Kidney capillary endothelial cell (primary cell): ENCODE measurements at regions not wholly inside any gene's neighbourhood (a gene's known extent, or its start where the extent isn't known, plus 50 kb on each side); places are given as distances from the start of the nearest gene placed in this dataset.

Source experiments
- DNase-seq: peaks from one replicate; pipeline ENCODE4 v3.0.0-alpha.2; 2018; ENCODE audit warnings: low spot score

DNA sequence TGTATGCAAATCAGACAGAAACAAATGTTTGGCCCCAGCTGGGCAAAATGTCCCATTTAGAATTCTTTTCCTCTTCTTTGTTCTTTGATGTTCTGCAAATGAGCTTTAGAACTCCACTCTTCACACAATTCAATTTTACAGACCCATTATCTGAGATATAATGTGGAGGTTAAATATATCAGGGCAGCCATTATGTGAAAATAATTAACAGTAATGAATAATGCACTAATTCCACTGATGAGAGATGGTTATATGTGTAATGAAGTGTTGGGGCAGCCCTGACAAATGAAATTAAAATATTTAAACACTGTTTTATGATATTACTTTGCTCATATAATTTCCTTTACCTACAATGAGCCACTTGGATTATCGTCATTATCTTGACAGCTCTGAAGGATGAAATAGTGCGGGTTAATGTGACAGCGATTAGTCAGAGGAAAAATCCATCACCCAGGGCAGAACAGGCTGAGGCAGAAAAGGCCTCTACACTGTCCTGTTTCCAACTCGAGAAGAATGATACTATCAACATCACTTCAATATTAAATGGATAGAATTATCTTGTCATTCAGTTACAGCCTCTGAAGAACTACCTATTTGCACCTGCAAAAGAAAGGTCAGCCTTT lies 321.1 kb downstream of the RBM26 start:
- DNase-seq = no peak

DNA sequence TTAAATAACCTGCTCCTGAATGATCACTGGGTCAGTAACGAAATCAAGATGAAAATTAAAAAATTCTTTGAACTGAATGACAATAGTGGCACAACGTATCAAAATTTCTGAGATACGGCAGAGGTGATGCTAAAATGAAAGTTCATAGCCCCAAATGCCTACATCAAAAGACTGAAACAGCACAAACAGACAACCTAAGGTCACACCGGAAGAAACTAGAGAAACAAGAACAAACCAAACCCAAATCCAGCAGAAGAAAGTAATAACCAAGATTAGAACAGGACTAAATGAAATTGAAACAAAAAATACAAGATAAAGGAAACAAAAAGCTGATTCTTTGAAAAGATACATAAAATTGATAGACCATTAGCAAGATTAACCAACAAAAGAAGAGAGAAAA lies 324.1 kb downstream of the RBM26 start:
- DNase-seq = no peak

DNA sequence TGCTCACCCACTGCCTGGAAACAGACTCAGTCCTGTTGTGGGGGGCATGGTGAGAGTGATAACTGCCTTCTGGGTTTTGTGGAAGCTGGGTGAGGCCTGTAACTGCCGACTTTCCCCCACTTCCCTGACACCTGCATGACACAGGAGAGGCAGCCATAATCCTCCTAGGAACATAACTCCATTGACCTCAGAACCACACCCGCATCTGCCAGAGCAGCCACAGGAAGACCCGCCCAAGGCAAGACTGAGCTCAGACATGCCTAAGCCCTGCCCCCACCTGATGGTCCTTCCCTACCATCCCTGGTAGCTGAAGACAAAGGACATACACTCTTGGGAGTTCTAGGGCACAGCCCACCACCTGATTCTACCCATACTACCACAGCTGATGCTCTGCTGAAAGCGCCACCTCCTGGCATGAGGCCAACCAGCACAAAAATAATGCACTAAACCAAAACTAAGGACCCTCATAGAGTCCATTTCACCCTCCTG lies 326.7 kb downstream of the RBM26 start:
- DNase-seq = no peak

DNA sequence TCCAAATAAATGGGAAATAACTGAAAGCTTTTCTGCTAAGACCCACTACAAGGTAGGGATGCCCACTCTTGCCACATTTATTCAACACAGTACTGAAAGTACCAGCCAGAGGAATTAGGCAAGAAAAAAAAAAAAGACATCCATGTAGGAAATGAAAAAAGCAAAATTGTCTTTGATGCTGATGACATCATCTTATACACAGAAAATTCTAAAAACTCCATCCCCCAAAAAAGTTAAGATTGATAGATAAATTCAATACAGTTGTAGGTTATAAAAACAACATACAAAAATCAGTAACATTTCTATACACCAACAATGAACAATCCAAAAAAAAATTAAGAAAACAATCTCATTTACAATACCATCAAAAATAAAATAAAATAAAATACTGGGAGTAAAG lies 330.4 kb downstream of the RBM26 start:
- no peak for DNase-seq

DNA sequence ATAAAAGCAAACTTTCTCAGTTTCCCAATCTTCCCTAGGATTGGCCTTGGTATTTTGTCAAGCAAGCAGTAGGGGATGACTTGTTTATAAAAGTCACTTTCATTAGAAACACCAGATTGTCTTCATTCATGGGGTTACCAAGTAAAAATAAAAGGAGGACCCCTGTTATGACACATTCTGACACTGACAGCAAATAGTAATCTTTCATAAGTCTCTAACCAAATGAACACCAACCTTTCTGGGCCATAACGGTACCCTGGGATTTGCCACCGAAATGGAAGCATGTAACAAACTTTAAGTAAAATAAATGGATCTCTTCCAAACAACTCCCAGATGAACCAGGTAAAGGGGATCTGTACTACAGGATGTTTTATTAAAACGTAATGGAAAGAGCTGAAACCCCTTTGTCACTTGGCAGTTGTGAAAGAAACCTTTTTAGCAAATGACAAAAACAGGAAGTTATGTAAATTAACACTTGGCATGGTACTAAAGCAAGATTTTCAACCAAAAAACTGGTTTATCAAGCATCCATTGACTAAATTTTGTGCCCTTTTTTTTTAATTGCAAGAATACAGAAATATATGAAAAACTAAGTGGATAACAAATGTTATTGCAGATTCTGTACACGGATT lies 335.6 kb downstream of the RBM26 start:
- DNase-seq = no peak

DNA sequence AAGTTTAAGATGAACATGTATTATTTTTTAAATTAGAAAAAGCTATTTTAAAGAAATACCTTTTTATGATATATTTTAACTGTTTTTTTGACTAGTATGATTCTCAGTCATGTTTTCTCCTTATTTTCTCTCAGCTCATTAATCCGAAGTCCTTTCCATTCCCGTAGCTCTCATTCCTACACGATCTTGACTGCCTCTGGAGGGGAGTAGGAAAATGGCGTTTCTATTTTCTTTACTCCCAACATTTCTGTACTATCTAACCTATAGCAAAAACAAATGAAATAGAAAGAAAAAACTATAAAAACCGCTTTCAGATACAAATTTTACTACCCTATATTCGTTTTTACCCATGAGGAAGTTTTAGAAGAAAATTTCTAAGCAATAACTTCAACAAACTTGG lies 343.8 kb downstream of the RBM26 start:
- no peak for DNase-seq

DNA sequence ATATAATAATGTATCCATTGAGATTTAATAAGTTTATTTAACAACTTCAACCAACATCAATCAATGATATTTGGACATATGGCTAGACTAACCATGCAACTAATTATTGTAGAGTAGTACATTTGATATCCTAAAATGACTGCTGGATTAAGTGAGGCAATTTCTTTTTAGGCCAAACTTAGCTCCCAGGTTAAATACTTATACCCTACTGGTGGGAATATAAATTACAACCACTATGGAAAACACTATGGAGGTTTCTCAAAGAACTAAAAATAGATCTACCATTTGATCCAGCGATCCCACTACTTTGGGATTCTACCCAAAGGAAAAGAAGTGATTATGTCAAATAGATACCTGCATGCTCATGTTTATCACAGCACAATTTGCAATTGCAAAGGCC lies 345.8 kb downstream of the RBM26 start:
- DNase-seq = no peak

DNA sequence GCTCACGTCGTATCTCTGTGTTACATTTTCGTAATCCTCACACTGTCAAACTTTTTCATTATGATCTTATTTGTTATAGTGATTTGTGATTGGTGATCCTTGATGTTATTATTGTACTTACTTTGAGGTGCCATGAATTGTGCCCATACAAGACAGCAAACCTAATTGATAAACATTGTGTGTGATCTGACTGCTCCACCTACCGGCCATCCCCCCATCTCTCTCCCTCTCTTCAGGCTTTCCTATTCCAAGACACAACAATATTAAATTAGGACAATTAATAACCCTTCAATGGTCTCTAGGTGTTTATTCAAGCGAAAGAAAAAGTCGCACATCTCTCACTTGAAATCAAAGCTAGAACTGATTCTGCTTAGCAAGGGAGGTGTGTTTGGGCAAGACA lies 349.3 kb downstream of the RBM26 start:
- DNase-seq = no peak

DNA sequence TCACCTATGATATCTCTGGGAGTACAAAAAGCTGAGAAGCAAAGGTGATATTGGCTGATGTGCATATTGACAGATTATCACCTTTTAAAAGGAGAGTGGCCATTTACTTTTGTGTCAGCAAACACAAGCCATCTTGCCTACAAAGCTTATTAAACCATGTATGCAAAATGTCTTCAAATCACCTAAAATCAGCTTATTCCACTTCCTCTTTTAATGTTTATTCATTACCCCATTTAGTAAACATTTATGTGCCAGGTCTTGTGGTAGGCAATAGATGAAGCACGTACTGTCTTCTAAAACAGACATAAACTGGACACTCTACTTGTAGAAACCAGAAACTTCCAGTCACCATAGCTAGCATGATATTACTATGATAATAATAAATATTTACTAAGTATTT lies 354.6 kb downstream of the RBM26 start:
- no peak for DNase-seq

DNA sequence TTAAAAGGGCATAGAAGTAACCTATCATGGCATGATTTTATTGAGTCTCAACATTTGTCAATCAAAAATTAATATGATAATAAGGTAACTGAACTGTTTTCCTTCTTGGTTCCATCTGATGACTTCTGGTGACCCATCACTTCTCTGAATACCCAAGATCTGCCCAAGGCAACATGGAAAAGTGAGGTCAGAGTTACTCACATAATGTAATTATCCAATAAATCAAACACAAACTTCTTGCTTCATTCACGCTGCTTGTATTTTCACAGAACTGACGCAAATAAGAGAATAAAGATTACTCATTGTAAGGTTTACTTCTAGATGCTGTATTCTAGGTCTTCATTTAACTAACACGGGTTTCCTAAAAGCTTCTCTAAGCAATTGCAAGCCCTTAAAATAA lies 361.6 kb downstream of the RBM26 start:
- DNase-seq = no peak

DNA sequence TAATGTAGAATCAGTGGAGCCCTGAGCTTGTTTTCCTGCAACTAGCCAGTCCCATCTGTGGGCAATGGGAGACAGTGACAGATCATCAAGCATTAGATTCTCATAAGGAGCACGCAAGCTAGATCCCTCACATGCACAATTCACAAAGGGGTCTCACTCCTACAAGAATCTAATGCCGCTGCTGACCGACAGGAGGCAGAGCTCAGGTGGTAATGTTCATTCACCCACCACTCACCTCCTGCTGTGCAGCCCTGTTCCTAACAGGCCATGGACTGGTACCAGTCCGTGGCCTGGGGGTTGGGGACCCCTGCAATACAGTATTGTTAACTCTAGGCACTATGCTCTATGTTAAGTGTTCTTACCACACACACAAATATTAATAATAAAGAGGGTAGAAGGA lies 362.8 kb downstream of the RBM26 start:
- no peak for DNase-seq

DNA sequence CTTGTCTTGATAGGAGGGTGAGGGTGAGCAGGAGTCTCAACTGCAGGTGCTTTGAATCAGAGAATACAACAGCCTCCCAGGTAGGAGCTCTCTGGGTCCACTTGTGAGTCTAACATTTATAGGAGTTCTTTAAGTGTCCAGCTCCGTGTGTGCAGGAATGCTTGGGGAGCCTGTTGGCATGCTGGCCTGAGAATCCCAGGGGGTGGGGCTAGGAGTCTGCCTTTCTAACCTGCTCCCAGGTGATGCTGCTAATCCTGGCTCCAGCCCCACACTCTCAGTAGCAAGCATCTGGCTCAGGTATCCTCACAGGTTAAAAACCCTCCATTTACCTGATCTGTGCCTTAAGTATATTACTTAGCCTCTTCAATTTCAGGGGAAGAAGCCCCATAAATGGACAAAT lies 368.9 kb downstream of the RBM26 start:
- DNase-seq = no peak

DNA sequence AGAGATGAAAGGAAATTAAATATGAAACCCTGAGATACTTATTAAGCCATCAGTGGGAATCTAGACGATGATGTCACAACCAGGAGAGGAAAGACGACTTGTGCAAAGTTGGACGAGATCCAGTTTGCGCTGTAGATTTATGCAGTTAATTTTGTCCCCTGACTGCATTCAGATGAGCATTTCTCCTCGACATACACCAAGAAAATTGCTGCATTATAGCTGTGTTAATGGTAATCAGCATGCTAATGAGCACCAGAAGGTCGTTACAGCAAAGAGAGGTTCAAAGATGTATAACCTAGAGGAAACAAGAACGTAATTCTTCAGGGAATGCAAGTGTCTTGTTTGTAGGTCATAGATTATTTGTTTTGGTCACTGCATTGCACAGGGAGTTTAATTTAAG lies 371.7 kb downstream of the RBM26 start:
- DNase-seq = no peak

DNA sequence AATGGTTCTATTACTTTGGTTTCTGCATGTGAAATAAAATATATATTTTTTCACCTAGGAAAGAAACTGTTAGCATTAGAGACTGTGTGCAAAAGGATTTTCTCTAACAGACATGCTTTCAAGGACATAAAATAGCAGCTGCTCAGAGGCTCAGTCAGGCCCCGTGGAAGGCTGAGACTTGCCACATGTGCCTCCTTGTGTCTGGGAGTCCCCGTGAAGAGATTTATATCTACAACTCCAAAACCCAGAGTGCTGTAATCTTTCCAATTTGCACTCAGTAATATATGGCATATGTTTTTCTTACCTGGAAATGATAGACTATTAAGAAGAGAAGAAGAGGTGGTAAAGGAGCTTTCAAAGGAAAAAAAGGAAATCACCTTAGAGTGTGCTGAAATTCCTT lies 371.6 kb upstream of the OBI1 start:
- no peak for DNase-seq

DNA sequence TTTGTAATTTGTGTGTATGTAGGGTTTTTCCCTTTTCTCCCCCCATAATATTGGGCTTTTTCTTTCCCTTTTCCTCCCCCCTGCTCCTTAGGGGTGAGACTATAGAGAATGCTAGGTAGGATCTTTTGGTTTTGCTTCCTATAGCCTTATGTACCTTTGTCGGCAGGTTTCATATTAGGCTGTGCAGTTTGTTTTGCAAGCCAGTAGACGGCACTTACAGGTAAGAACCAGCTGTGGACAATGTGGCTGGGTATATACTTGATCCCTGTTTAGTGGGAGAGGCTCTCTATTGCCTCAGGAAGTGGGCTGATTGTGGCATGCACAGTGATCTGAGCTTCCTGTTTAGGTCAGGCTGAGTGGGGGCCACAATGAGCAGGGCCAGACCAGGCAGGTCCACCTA lies 359.2 kb upstream of the OBI1 start:
- DNase-seq = no peak

DNA sequence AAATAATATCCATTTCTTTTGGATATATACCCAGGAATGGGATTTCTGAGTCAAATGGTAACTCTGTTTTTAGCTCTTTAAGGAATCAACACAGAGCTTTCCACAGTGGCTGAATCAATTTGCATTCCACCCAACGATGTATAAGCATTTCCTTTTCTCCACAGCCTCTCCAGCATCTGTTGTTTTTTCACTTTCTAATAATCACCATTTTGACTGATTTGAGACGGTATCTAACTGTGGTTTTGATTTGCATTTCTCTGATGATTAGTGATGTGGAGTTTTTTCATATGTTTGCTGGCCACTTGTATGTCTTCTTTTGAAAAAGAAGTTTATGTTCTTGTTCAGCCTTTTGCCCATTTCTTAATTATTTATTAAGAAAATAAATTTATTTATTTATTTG lies 352.2 kb upstream of the OBI1 start:
- no peak for DNase-seq

DNA sequence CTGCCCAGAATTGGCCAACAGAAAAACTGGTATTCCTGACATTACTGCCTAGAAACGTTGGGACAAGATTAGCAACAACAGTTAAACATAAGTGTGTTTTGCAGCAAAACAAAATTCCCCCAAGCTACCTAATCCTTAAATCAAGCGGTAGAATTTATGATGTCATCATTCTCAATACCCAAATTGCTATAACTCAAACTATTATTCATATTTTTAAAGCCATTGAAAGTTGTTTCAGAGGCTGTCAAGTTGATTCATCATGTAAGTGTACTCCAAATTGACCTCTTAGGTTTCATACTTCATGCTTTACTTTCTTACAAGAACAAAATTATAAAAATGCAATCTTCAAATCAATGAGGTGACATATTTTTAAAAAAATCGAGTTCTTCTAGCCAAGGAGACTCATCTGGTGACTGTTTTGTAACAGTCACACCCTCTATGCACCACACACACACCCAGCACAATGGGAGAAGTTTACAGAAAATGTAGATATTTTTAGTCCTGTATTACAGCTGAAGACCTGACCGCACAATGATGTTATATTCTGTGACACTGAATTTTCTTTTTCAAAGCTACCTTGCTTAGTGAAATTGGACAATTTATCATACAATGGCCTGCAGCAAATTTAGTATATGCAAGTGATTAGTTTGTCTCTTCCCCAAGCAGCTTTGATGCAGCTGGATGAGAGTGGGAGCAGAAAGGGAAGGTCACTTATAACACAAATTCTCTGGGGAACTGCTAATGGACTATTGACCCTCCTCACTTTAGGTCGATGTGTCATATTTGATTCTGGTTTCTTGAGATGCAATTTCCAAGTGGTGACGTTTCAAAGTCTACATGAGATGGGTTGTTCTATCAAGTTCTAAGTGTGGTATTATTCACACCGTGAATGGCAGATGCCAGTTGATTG lies 345.3 kb upstream of the OBI1 start:
- DNase-seq = no peak

DNA sequence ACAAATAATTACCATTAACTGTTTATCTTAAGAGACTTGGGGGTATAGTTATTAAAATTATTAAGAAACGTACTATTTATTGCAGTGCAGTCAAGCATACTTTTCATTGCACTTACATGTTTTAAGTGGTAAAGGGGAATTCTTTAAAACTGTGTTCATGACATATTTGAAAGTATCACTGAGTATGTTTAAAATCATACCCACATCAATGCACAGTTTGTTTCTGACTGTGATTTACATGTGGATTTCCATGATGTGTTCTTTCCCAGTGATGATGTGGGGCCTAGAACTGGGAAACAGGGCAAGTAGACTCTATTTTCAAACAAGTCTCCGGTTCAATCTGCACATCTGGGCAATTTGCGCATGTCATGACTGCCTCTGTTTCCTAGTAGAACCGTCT lies 340.5 kb upstream of the OBI1 start:
- no peak for DNase-seq

DNA sequence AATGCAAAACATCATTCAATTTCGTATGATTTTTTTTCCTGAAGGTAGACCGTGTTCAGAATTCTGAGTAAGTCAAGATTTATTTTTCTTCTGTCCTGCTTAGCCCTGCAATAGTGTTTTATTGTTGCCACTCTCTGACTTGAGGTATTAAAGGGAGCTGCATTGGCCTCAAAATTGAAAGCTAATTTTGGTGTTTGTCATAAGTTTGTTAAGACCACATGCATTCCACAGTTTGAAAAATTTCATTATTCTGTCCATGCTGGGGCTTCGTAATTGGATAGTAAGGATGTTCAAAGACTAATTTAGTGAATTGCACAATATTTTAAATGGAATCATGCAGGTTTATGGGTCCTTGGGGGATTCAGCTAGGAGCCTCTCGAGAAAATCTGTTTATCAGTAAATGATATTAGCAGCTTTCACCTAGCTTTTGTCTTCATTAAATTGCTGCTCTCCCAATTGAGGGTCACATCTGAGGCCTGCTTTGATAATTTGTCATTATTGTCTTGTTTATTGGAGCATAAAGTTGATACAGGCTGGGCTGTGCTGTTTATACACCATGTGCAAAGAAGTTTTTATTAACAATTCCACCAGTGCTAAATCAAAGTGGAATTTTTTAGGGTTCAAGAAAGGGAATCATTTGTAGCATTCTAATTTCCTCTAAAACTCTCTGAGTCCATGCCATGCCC lies 339.8 kb upstream of the OBI1 start:
- DNase-seq = no peak

DNA sequence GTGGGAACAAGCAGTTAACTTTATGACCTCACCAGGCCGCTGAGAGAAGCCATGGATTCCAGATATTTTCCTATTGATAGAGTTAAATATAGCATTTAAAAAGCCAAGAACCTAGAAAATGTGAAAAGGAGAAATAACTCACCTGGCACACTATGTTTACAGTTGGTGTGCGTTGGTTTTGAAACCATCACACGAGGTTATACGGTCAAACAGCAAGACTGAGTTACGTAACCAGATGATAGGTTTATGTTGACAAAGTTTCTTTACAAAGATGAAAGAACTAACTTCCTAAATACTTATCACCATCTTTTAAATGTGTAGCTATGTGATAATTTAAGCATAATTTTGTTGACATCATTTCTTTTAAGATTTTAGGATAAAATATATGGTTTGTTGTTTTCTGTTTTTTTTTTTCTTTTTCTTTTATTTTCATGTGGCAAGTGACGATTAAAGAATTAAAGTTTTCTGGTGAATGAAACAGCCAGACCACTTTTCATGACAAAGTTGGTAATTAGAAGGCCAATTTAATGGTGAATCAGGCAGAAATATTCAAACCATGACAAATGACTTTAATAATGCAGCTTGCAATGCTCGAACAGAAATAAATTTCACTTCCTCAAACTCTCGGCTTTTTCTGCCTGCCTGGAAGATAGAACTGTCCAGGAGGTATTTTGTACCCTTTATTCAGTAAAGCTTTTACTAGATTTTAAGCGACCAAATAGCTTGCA lies 339.1 kb upstream of the OBI1 start:
- DNase-seq = no peak

DNA sequence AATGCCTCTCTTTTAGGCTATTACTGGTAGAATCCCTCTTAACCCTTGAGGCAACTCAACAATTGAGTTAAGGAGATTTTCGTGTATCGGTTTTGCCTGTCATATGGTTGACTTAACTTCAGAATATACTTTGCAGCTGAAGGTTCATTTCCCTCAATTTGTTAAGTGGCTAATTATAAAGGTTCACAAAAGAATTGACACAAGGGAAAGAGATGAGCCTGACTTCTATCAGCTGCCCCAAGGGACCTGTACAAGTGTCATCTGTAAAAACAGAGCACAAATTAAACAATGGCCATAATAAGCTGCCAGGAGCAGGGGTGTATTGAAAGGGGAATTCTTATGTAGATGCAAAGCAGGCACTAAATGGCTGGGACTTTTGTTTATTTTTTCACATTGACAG lies 334.8 kb upstream of the OBI1 start:
- DNase-seq = no peak

DNA sequence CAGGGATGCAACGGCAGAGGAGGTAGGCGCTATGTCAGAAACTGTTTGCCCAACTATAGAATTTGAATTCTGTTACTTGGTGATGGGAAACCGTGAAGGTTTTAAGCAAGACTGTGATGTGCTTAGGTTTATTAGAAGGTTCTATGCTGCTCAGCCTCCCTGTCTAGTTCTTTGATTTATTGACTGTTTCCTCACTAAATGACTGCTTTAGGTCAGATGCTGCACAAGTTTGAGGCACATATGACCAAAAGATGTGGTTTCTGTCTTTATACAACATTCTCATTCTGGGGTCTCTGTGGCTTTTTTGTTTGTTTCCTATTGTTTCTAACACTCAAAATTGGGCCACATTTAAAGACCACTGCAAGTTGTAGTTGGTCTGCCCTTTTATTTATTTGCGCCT lies 323.0 kb upstream of the OBI1 start:
- no peak for DNase-seq
